B cell (primary cell): ENCODE measurements at regions not wholly inside any gene's neighbourhood (a gene's known extent, or its start where the extent isn't known, plus 50 kb on each side); places are given as distances from the start of the nearest gene placed in this dataset.

Experiments used
- ATAC-seq: fragments of 200-7000 bp; cut with Tn5 transposase; one replicate; pipeline ENCODE4 v1.10.0; 2021; ENCODE audit warnings: low read depth, mild to moderate bottlenecking, moderate number of reproducible peaks, moderate library complexity
- CTCF ChIA-PET: fragments of 350-600 bp; sonication (Branson Sonifier 250); formaldehyde crosslinking; loops from one replicate; lab custom pipeline; 2021; ENCODE audit warnings: antibody characterized with exemption, inconsistent platforms; lab: Charles Lee
- POLR2A ChIA-PET: fragments of 350-600 bp; sonication (Branson Sonifier 250); formaldehyde crosslinking; loops from one replicate; lab custom pipeline; 2021; ENCODE audit warnings: antibody characterized with exemption; lab: Charles Lee
- DNase-seq: peaks from one replicate; pipeline ENCODE4 v3.0.0; 2013
- H2AFZ ChIP-seq: 2 replicates; pipeline ENCODE4 v1.6.1; 2012; ENCODE audit warnings: mild to moderate bottlenecking, low read depth, low read length; ENCODE audit not compliant: insufficient read depth, poor library complexity, severe bottlenecking
- H3K27ac ChIP-seq, 2 donors: 1 replicate in 1 of 2; 2 replicates in 1 of 2; pipeline ENCODE4 v1.5.1; 2012 to 2013; ENCODE audit warnings: low read length in 2 of 2, mild to moderate bottlenecking in 2 of 2, moderate library complexity in 1 of 2
- H3K27me3 ChIP-seq, 4 experiments: fragments of 200-600 bp in 1 of 4; sonication (generic) in 1 of 4; replicated peaks in 1 of 4; 1 replicate in 2 of 4; 2 replicates in 2 of 4; pipeline versions ENCODE4 v1.6.1 to v1.7.0; 2013 to 2016; ENCODE audit warnings: low read length in 3 of 4, mild to moderate bottlenecking in 2 of 4, mixed read lengths in 1 of 4, moderate library complexity in 1 of 4; ENCODE audit not compliant: insufficient read depth in 4 of 4, control insufficient read depth in 3 of 4; ENCODE audit errors: control extremely low read depth in 1 of 4
- H3K36me3 ChIP-seq, 2 experiments: replicated peaks in 1 of 2; 1 replicate in 1 of 2; 2 replicates in 1 of 2; pipeline versions ENCODE4 v1.6.1 to v1.7.1; 2013; ENCODE audit warnings: low read length in 1 of 2; ENCODE audit not compliant: insufficient read depth in 2 of 2, control insufficient read depth in 1 of 2; ENCODE audit errors: control extremely low read depth in 1 of 2, extremely low read depth in 1 of 2
- H3K4me1 ChIP-seq, 2 donors: fragments of 200-600 bp in 1 of 2; sonication (generic) in 1 of 2; 1 replicate in 1 of 2; 2 replicates in 1 of 2; pipeline versions ENCODE4 v1.5.1 to v1.6.1; 2013 to 2017; ENCODE audit warnings: low read length in 2 of 2; ENCODE audit not compliant: control insufficient read depth in 2 of 2, insufficient read depth in 2 of 2
- H3K4me2 ChIP-seq: replicated peaks from 2 replicates; pipeline ENCODE3; 2012; ENCODE audit warnings: mild to moderate bottlenecking, low read depth, low read length; ENCODE audit not compliant: poor library complexity, severe bottlenecking
- H3K4me3 ChIP-seq, 5 experiments: fragments of 200-600 bp in 1 of 5; sonication (generic) in 1 of 5; 1 replicate in 3 of 5; 2 replicates in 2 of 5; pipeline versions ENCODE4 v1.5.1 to v1.7.0; 2011 to 2016; ENCODE audit warnings: low read length in 4 of 5, mild to moderate bottlenecking in 4 of 5, low read depth in 2 of 5, control low read depth in 1 of 5, moderate library complexity in 1 of 5; ENCODE audit not compliant: insufficient read depth in 1 of 5; ENCODE audit errors: control extremely low read depth in 1 of 5, extremely low read depth in 1 of 5
- H3K79me2 ChIP-seq: fragments of 200-600 bp; sonication (generic); one replicate; pipeline ENCODE4 v1.6.0; 2016; ENCODE audit warnings: low read length; ENCODE audit not compliant: control insufficient read depth, insufficient read depth
- H3K9ac ChIP-seq: fragments of 200-600 bp; sonication (generic); 2 replicates; pipeline ENCODE4 v1.6.1; 2017; ENCODE audit warnings: mild to moderate bottlenecking, low read length, moderate library complexity
- H3K9me3 ChIP-seq, 3 donors: one replicate each; pipeline versions ENCODE4 v1.6.1 to v1.7.1; 2013; ENCODE audit warnings: low read length in 2 of 3; ENCODE audit not compliant: control insufficient read depth in 2 of 3, insufficient read depth in 1 of 3; ENCODE audit errors: control extremely low read depth in 1 of 3
- H4K20me1 ChIP-seq: 2 replicates; pipeline ENCODE4 v1.6.0; 2012; ENCODE audit warnings: mild to moderate bottlenecking, low read length; ENCODE audit not compliant: insufficient read depth, control insufficient read depth, poor library complexity, severe bottlenecking
- H3K27ac Mint-ChIP-seq: one replicate; pipeline ENCODE4 v1.8.0; 2021; ENCODE audit warnings: mixed read lengths
- H3K27me3 Mint-ChIP-seq: one replicate; pipeline ENCODE4 v1.8.0; 2021; ENCODE audit warnings: mixed read lengths
- H3K4me1 Mint-ChIP-seq: one replicate; pipeline ENCODE4 v1.8.0; 2021; ENCODE audit warnings: mixed read lengths
- H3K4me3 Mint-ChIP-seq: one replicate; pipeline ENCODE4 v1.8.0; 2021; ENCODE audit warnings: mixed read lengths
- H3K9me3 Mint-ChIP-seq: one replicate; pipeline ENCODE4 v1.8.0; 2022; ENCODE audit warnings: mixed read lengths; ENCODE audit not compliant: insufficient read depth
- EZH2 ChIP-seq: IDR thresholded peaks from 2 replicates; pipeline ENCODE4 v1.6.1; 2012; ENCODE audit warnings: borderline replicate concordance, low read depth, mild to moderate bottlenecking, moderate library complexity, low read length; ENCODE audit not compliant: insufficient read depth, poor library complexity, severe bottlenecking
- WGBS: methylation state at CpG from one replicate; pipeline ENCODE4 v1.1.5; 2013; ENCODE audit warnings: missing lambda C conversion rate; ENCODE audit not compliant: insufficient coverage; 5-methylcytosine and 5-hydroxymethylcytosine counted together
- intact Hi-C: fragments of 100-400 bp; cut with micrococcal nuclease; formaldehyde crosslinking; loops from one replicate; pipeline ENCODE4 v1.10.0; 2022
- TF ChIP-seq, protein P1 (sequence below): fragments of 200-600 bp; IDR thresholded peaks from one replicate; pipeline ENCODE4 v1.8.0; 2022; ENCODE audit warnings: antibody characterized with exemption, mild to moderate bottlenecking

DNA sequence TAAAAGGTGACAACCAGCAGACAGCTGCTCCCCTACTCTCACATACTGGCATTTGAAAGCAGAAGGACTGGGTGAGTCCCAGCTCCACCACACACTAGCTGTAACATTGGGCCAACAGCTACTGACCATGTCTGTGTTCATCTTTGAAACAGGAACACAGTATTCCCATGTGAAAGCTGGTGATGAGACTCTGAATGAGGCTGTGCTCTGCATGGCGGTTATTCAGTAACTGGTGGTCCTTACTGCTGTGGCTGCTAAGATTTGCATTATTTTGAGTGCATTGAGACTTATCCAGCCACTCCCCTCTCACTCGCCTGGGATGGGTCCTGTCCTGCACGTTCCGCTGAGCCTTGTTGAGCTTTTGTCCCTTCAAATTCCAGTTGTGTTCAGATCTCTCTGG, 342.9 kb downstream of the FOXL1 start:
- Histone ChIP-seq H3K9ac (no peak overlapping the region), H3K9me3 (peaks cover 0 to 28% (median 0%) of the 10 kb centered on the region in 3 donors), H4K20me1 (no peaks in the 10 kb centered on the region), H3K27me3 (peaks cover 0 to 24% (median 2%) of the 10 kb centered on the region in 4 experiments), H3K4me1 (no peaks in the 10 kb centered on the region), H3K4me2 (no peak overlapping the region), H2AFZ (no peak overlapping the region), H3K36me3 (no peaks in the 10 kb centered on the region), H3K4me3 (no peak overlapping the region), H3K79me2 (no peaks in the 10 kb centered on the region), H3K27ac (no peak overlapping the region)
- Mint-ChIP-seq H3K4me1 (no peaks in the 10 kb centered on the region), H3K9me3 (no peaks in the 10 kb centered on the region), H3K27me3 (peaks cover 32% of the 10 kb centered on the region), H3K27ac (no peak overlapping the region), H3K4me3 (no peak overlapping the region)
- 95% methylated on average over 4 of the region's 4 CpGs for WGBS
- intact Hi-C loops: no loop called here
- POLR2A ChIA-PET: no interaction called here
- CTCF ChIA-PET: no interaction called here
- TF ChIP-seq EZH2: no peak
- TF ChIP-seq, protein P1, sequence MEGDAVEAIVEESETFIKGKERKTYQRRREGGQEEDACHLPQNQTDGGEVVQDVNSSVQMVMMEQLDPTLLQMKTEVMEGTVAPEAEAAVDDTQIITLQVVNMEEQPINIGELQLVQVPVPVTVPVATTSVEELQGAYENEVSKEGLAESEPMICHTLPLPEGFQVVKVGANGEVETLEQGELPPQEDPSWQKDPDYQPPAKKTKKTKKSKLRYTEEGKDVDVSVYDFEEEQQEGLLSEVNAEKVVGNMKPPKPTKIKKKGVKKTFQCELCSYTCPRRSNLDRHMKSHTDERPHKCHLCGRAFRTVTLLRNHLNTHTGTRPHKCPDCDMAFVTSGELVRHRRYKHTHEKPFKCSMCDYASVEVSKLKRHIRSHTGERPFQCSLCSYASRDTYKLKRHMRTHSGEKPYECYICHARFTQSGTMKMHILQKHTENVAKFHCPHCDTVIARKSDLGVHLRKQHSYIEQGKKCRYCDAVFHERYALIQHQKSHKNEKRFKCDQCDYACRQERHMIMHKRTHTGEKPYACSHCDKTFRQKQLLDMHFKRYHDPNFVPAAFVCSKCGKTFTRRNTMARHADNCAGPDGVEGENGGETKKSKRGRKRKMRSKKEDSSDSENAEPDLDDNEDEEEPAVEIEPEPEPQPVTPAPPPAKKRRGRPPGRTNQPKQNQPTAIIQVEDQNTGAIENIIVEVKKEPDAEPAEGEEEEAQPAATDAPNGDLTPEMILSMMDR: no peak
- ATAC-seq: no peak
- no peak for DNase-seq

DNA sequence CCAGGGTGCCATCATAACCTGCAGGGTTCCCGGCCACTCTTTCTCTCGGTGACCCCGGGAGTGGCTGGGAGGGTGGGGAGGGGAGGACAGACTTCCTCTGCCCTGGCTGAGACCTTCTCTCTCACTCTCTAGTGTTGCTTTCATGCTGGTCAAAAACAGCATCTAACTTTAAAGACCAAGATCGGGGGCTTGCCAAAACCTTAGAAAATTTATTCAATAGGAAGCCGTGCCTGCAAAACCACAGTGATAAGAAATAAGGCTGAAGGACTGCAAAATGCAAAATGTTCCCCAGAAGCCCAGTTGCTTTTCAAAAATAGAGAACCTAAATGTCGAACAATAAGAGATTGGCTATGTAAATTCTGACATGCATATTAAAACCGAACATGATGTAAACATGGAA, 344.0 kb downstream of the FOXL1 start:
- Mint-ChIP-seq H3K9me3 (no peaks in the 10 kb centered on the region), H3K4me3 (no peak overlapping the region), H3K27me3 (peaks cover 32% of the 10 kb centered on the region), H3K27ac (no peak overlapping the region), H3K4me1 (no peaks in the 10 kb centered on the region)
- H3K79me2 ChIP-seq: no peaks in the 10 kb centered on the region
- peaks cover 0 to 28% (median 0%) of the 10 kb centered on the region in 3 donors for H3K9me3 ChIP-seq
- no peak overlapping the region for H2AFZ ChIP-seq
- no peak overlapping the region for H3K9ac ChIP-seq
- H3K4me2 ChIP-seq: no peak overlapping the region
- no peaks in the 10 kb centered on the region for H3K4me1 ChIP-seq
- 0% methylated on average over 1 of the region's 7 CpGs for WGBS
- ATAC-seq: no peak
- intact Hi-C loops: no loop called here
- TF ChIP-seq EZH2: no peak
- TF ChIP-seq, protein P1: no peak
- H3K4me3 ChIP-seq: no peak overlapping the region
- ChIA-PET CTCF (no interaction called here), POLR2A (no interaction called here)
- H3K36me3 ChIP-seq: no peaks in the 10 kb centered on the region
- no peaks in the 10 kb centered on the region for H4K20me1 ChIP-seq
- H3K27me3 ChIP-seq: peaks cover 0 to 33% (median 7%) of the 10 kb centered on the region in 4 experiments
- H3K27ac ChIP-seq: no peak overlapping the region
- DNase-seq: no peak
